K562 (cell line): ENCODE measurements at regions not wholly inside any gene's neighbourhood (a gene's known extent, or its start where the extent isn't known, plus 50 kb on each side); places are given as distances from the start of the nearest gene placed in this dataset.
A peak's percentile ranks its signal among the peaks of the same experiment; 100 is the strongest.

ENCODE experiments used
- BCL6 ChIP-seq: fragments of 250-450 bp; sonication (Bioruptor Pico); IDR thresholded peaks from 2 replicates; pipeline ENCODE4 v1.4.0; 2020
- CREB3L1 ChIP-seq: fragments of 450-650 bp; IDR thresholded peaks from 2 replicates; pipeline ENCODE4 v1.6.1; 2014; ENCODE audit warnings: low read depth, mild to moderate bottlenecking, moderate library complexity, borderline replicate concordance
- GATAD2A ChIP-seq: fragments of 450-650 bp; IDR thresholded peaks from 2 replicates; pipeline ENCODE4 v1.6.1; 2017
- GTF2B ChIP-seq: IDR thresholded peaks from 2 replicates; pipeline ENCODE4 v1.6.1; 2011; ENCODE audit not compliant: insufficient read length; ENCODE audit errors: extremely low read depth
- LCOR ChIP-seq: sonication (generic); formaldehyde crosslinking; IDR thresholded peaks from 2 replicates; pipeline ENCODE4 v1.8.0; 2022; ENCODE audit warnings: mild to moderate bottlenecking, missing genetic modification reagents
- POLR2B ChIP-seq: fragments of 450-650 bp; IDR thresholded peaks from 2 replicates; pipeline ENCODE4 v1.6.1; 2018; ENCODE audit warnings: low read depth; ENCODE audit not compliant: partially characterized antibody
- PTRF ChIP-seq: fragments of 450-650 bp; IDR thresholded peaks from 2 replicates; pipeline ENCODE4 v1.6.1; 2016; ENCODE audit warnings: mild to moderate bottlenecking, missing genetic modification characterization, missing compliant biosample characterization
- RBM25 ChIP-seq: fragments of 200-400 bp; formaldehyde crosslinking; IDR thresholded peaks from 2 replicates; pipeline ENCODE4 v1.6.1; 2018; ENCODE audit warnings: low read length, low read depth, moderate library complexity; ENCODE audit not compliant: severe bottlenecking
- SETDB1 ChIP-seq: IDR thresholded peaks from one replicate; pipeline ENCODE4 v1.6.1; 2012; ENCODE audit warnings: low read length, control low read depth, inconsistent platforms
- YY1 ChIP-seq, 3 experiments: IDR thresholded peaks; 2 replicates each; pipeline ENCODE4 v1.6.1; 2011; ENCODE audit warnings: low read length in 2 of 3, mild to moderate bottlenecking in 2 of 3, moderate library complexity in 2 of 3, borderline replicate concordance in 1 of 3, control low read depth in 1 of 3, low read depth in 1 of 3; ENCODE audit not compliant: insufficient read depth in 3 of 3, insufficient replicate concordance in 2 of 3, control insufficient read depth in 1 of 3, insufficient read length in 1 of 3; ENCODE audit errors: extremely low read depth in 1 of 3
- ZNF253 ChIP-seq: fragments of 250-450 bp; sonication (Bioruptor Pico); conservative IDR thresholded peaks from 2 replicates; pipeline ENCODE4 v1.6.1; 2021; ENCODE audit warnings: mild to moderate bottlenecking
- ZNF316 ChIP-seq: fragments of 450-650 bp; IDR thresholded peaks from 2 replicates; pipeline ENCODE4 v1.6.1; 2016
- ZSCAN29 ChIP-seq: fragments of 450-650 bp; IDR thresholded peaks from 2 replicates; pipeline ENCODE4 v1.6.1; 2017
- TF ChIP-seq, protein P1 (sequence below), 2 experiments: fragments of 450-650 bp in 1 of 2; sonication (generic) in 1 of 2; formaldehyde crosslinking in 1 of 2; IDR thresholded peaks in 1 of 2; conservative IDR thresholded peaks in 1 of 2; 2 replicates each; pipeline versions ENCODE4 v1.6.1 to v1.8.1; 2016 to 2023; ENCODE audit warnings: mild to moderate bottlenecking in 2 of 2, moderate library complexity in 2 of 2, inconsistent platforms in 1 of 2, missing genetic modification reagents in 1 of 2
- TF ChIP-seq, protein P2 (sequence below): conservative IDR thresholded peaks from 2 replicates; pipeline ENCODE4 v1.6.1; 2011; ENCODE audit warnings: low read depth, mild to moderate bottlenecking, low read length; ENCODE audit not compliant: control insufficient read depth
- TF ChIP-seq, protein P3 (sequence below): sonication (generic); formaldehyde crosslinking; IDR thresholded peaks from 2 replicates; pipeline ENCODE4 v1.8.0; 2022; ENCODE audit warnings: mild to moderate bottlenecking, missing genetic modification reagents
- TF ChIP-seq, protein P4 (sequence below): fragments of 450-650 bp; formaldehyde crosslinking; IDR thresholded peaks from 2 replicates; pipeline ENCODE4 v1.4.0; 2020; ENCODE audit warnings: mild to moderate bottlenecking, moderate library complexity

- no peak for TF ChIP-seq CREB3L1
- no peak for TF ChIP-seq ZNF253 (CRISPR knock-in tag)
- TF ChIP-seq ZNF316: peak; percentile 54
- no peak for TF ChIP-seq ZSCAN29
- TF ChIP-seq, protein P1, sequence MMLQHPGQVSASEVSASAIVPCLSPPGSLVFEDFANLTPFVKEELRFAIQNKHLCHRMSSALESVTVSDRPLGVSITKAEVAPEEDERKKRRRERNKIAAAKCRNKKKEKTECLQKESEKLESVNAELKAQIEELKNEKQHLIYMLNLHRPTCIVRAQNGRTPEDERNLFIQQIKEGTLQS (IDR thresholded peaks at IDR 0.05): no peak
- TF ChIP-seq, protein P1 (CRISPR knock-in tag; conservative IDR thresholded peaks at IDR 0.05): no peak
- TF ChIP-seq SETDB1: no peak
- TF ChIP-seq, protein P2, sequence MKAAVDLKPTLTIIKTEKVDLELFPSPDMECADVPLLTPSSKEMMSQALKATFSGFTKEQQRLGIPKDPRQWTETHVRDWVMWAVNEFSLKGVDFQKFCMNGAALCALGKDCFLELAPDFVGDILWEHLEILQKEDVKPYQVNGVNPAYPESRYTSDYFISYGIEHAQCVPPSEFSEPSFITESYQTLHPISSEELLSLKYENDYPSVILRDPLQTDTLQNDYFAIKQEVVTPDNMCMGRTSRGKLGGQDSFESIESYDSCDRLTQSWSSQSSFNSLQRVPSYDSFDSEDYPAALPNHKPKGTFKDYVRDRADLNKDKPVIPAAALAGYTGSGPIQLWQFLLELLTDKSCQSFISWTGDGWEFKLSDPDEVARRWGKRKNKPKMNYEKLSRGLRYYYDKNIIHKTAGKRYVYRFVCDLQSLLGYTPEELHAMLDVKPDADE: 0 out of 2 replicates have a peak, but pooled peaks have one; percentile 33
- no peak for TF ChIP-seq PTRF (tag)
- TF ChIP-seq GTF2B: no peak
- TF ChIP-seq, protein P3, sequence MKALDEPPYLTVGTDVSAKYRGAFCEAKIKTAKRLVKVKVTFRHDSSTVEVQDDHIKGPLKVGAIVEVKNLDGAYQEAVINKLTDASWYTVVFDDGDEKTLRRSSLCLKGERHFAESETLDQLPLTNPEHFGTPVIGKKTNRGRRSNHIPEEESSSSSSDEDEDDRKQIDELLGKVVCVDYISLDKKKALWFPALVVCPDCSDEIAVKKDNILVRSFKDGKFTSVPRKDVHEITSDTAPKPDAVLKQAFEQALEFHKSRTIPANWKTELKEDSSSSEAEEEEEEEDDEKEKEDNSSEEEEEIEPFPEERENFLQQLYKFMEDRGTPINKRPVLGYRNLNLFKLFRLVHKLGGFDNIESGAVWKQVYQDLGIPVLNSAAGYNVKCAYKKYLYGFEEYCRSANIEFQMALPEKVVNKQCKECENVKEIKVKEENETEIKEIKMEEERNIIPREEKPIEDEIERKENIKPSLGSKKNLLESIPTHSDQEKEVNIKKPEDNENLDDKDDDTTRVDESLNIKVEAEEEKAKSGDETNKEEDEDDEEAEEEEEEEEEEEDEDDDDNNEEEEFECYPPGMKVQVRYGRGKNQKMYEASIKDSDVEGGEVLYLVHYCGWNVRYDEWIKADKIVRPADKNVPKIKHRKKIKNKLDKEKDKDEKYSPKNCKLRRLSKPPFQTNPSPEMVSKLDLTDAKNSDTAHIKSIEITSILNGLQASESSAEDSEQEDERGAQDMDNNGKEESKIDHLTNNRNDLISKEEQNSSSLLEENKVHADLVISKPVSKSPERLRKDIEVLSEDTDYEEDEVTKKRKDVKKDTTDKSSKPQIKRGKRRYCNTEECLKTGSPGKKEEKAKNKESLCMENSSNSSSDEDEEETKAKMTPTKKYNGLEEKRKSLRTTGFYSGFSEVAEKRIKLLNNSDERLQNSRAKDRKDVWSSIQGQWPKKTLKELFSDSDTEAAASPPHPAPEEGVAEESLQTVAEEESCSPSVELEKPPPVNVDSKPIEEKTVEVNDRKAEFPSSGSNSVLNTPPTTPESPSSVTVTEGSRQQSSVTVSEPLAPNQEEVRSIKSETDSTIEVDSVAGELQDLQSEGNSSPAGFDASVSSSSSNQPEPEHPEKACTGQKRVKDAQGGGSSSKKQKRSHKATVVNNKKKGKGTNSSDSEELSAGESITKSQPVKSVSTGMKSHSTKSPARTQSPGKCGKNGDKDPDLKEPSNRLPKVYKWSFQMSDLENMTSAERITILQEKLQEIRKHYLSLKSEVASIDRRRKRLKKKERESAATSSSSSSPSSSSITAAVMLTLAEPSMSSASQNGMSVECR (CRISPR knock-in tag): no peak; the same call in 1 of the 2 replicates
- peak; percentile 65; the same call in 1 of the 2 replicates for TF ChIP-seq LCOR
- no peak for TF ChIP-seq POLR2B
- no peak for TF ChIP-seq RBM25
- no peak for TF ChIP-seq YY1 (IDR thresholded peaks at IDR 0.05; ENCODE audit: borderline replicate concordance in 1 of 3, control insufficient read depth in 1 of 3, extremely low read depth in 1 of 3, insufficient read depth in 3 of 3, insufficient read length in 1 of 3, insufficient replicate concordance in 2 of 3, low read depth in 1 of 3, low read length in 2 of 3)
- TF ChIP-seq, protein P4, sequence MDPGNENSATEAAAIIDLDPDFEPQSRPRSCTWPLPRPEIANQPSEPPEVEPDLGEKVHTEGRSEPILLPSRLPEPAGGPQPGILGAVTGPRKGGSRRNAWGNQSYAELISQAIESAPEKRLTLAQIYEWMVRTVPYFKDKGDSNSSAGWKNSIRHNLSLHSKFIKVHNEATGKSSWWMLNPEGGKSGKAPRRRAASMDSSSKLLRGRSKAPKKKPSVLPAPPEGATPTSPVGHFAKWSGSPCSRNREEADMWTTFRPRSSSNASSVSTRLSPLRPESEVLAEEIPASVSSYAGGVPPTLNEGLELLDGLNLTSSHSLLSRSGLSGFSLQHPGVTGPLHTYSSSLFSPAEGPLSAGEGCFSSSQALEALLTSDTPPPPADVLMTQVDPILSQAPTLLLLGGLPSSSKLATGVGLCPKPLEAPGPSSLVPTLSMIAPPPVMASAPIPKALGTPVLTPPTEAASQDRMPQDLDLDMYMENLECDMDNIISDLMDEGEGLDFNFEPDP (CRISPR knock-in tag): no peak
- no peak for TF ChIP-seq GATAD2A
- TF ChIP-seq BCL6 (CRISPR knock-in tag): no peak
These were observed 139.7 kb upstream of the PITX1 start (continued) for GRCh38 chr5:135173662-135174290.
